HuH-7.5 (cell line): ENCODE measurements at regions not wholly inside any gene's neighbourhood (a gene's known extent, or its start where the extent isn't known, plus 50 kb on each side); places are given as distances from the start of the nearest gene placed in this dataset.

Experiments
- DNase-seq: peaks from one replicate; pipeline ENCODE4 v3.0.0; 2011; ENCODE audit warnings: low spot score

GRCh38 chr1:13878021-13878420 is 178.0 kb downstream of the PRDM2 start:
- no peak for DNase-seq

GRCh38 chr1:13878451-13878850 is 178.5 kb downstream of the PRDM2 start:
- DNase-seq = no peak

GRCh38 chr1:13881385-13882088 is 181.5 kb downstream of the PRDM2 start:
- no peak for DNase-seq

- DNase-seq = no peak
Observed at GRCh38 chr1:13888351-13888986, 188.5 kb downstream of the PRDM2 start.

- DNase-seq = no peak
Observed at GRCh38 chr1:13889495-13889894, 189.5 kb downstream of the PRDM2 start.

- DNase-seq = no peak
Observed at GRCh38 chr1:13890766-13891165, 190.8 kb downstream of the PRDM2 start.

- DNase-seq = no peak
Observed at GRCh38 chr1:13892198-13892597, 192.2 kb downstream of the PRDM2 start.

- DNase-seq = no peak
Observed at GRCh38 chr1:13892671-13893325, 192.8 kb downstream of the PRDM2 start.

GRCh38 chr1:13893409-13893821 is 193.4 kb downstream of the PRDM2 start:
- DNase-seq = no peak

- DNase-seq = no peak
Observed at GRCh38 chr1:13896932-13897331, 196.9 kb downstream of the PRDM2 start.

- no peak for DNase-seq
Observed at GRCh38 chr1:13898406-13898805, 198.4 kb downstream of the PRDM2 start.

- no peak for DNase-seq
Observed at GRCh38 chr1:13899856-13900255, 199.9 kb downstream of the PRDM2 start.

GRCh38 chr1:13900583-13900982 is 200.6 kb downstream of the PRDM2 start:
- DNase-seq = no peak

- no peak for DNase-seq
Observed at GRCh38 chr1:13901039-13901438, 201.1 kb downstream of the PRDM2 start.

- DNase-seq = no peak
Observed at GRCh38 chr1:13901597-13901996, 201.6 kb downstream of the PRDM2 start.

GRCh38 chr1:13908128-13908527 is 208.1 kb downstream of the PRDM2 start:
- DNase-seq = no peak

GRCh38 chr1:13911697-13912619 is 212.0 kb downstream of the PRDM2 start:
- no peak for DNase-seq

GRCh38 chr1:13913396-13913795 is 213.4 kb downstream of the PRDM2 start:
- no peak for DNase-seq

GRCh38 chr1:13916530-13916929 is 216.5 kb downstream of the PRDM2 start:
- no peak for DNase-seq

- DNase-seq = no peak
Observed at GRCh38 chr1:13917607-13918006, 217.6 kb downstream of the PRDM2 start.

- no peak for DNase-seq
Observed at GRCh38 chr1:13918862-13919261, 218.9 kb downstream of the PRDM2 start.

- no peak for DNase-seq
Observed at GRCh38 chr1:13921190-13921589, 221.2 kb downstream of the PRDM2 start.
